HG02938 (cell line): ENCODE measurements at regions not wholly inside any gene's neighbourhood (a gene's known extent, or its start where the extent isn't known, plus 50 kb on each side); places are given as distances from the start of the nearest gene placed in this dataset.
"Not testable (repeated sequence)": the region's sequence is repeated elsewhere in the genome, so short reads cannot be mapped to it uniquely, and the experiment has no call there.

Experiments
- ATAC-seq: cut with Tn5 transposase; IDR thresholded peaks from one replicate; pipeline ENCODE4 v1.9.1; 2021; ENCODE audit warnings: mild to moderate bottlenecking, moderate library complexity; ENCODE audit not compliant: unreplicated experiment

- ATAC-seq: not testable (repeated sequence)
Observed at GRCh38 chr7:128561116-128561722, 84.7 kb downstream of the METTL2B start.

- ATAC-seq: not testable (repeated sequence)
Observed at GRCh38 chr7:128562795-128563194, 86.2 kb downstream of the METTL2B start.

- ATAC-seq: not testable (repeated sequence)
Observed at GRCh38 chr7:128564123-128564700, 87.7 kb downstream of the METTL2B start.

- not testable (repeated sequence) for ATAC-seq
Observed at GRCh38 chr7:128564932-128565864, 88.7 kb downstream of the METTL2B start.

- not testable (repeated sequence) for ATAC-seq
Observed at GRCh38 chr7:128575277-128575676, 96.8 kb upstream of the GARIN1A start.

- ATAC-seq: not testable (repeated sequence)
Observed at GRCh38 chr7:128576953-128577352, 95.1 kb upstream of the GARIN1A start.

GRCh38 chr7:128579843-128580242, 92.2 kb upstream of the GARIN1A start:
- ATAC-seq: not testable (repeated sequence)

- not testable (repeated sequence) for ATAC-seq
Observed at GRCh38 chr7:128581100-128581499, 91.0 kb upstream of the GARIN1A start.

GRCh38 chr7:128581825-128582561, 90.1 kb upstream of the GARIN1A start:
- ATAC-seq: not testable (repeated sequence)

GRCh38 chr7:128586715-128587114, 85.4 kb upstream of the GARIN1A start:
- not testable (repeated sequence) for ATAC-seq

- no peak for ATAC-seq
Observed at GRCh38 chr7:128591705-128592104, 80.4 kb upstream of the GARIN1A start.

- ATAC-seq: not testable (repeated sequence)
Observed at GRCh38 chr7:128592209-128592608, 79.9 kb upstream of the GARIN1A start.

- ATAC-seq: not testable (repeated sequence)
Observed at GRCh38 chr7:128594061-128594460, 78.0 kb upstream of the GARIN1A start.

- ATAC-seq: not testable (repeated sequence)
Observed at GRCh38 chr7:128596336-128597128, 75.6 kb upstream of the GARIN1A start.

GRCh38 chr7:128598946-128599345, 73.1 kb upstream of the GARIN1A start:
- ATAC-seq: not testable (repeated sequence)

GRCh38 chr7:128608678-128609421, 63.2 kb upstream of the GARIN1A start:
- ATAC-seq: peak; percentile 68

GRCh38 chr7:128613366-128613765, 58.7 kb upstream of the GARIN1A start:
- ATAC-seq: not testable (repeated sequence)

- not testable (repeated sequence) for ATAC-seq
Observed at GRCh38 chr7:128614812-128615211, 57.3 kb upstream of the GARIN1A start.

GRCh38 chr7:128616799-128617198, 55.3 kb upstream of the GARIN1A start:
- not testable (repeated sequence) for ATAC-seq
